Ishikawa (cell line): ENCODE measurements at regions not wholly inside any gene's neighbourhood (a gene's known extent, or its start where the extent isn't known, plus 50 kb on each side); places are given as distances from the start of the nearest gene placed in this dataset.

Source experiments
- CEBPB ChIP-seq: IDR thresholded peaks from 2 replicates; pipeline ENCODE4 v1.6.1; 2012
- FOXM1 ChIP-seq: IDR thresholded peaks from 2 replicates; pipeline ENCODE4 v1.6.1; 2012; ENCODE audit warnings: low read depth, borderline replicate concordance
- RAD21 ChIP-seq: IDR thresholded peaks from 2 replicates; pipeline ENCODE4 v1.6.1; 2012; ENCODE audit warnings: low read depth
- TAF1 ChIP-seq: IDR thresholded peaks from 2 replicates; pipeline ENCODE4 v1.6.1; 2012; ENCODE audit warnings: low read depth, mild to moderate bottlenecking
- TCF12 ChIP-seq: IDR thresholded peaks from 2 replicates; pipeline ENCODE4 v1.6.1; 2012; ENCODE audit warnings: low read depth
- TEAD4 ChIP-seq: IDR thresholded peaks from 2 replicates; pipeline ENCODE4 v1.6.1; 2012
- YY1 ChIP-seq: IDR thresholded peaks from 2 replicates; pipeline ENCODE4 v1.6.1; 2012; ENCODE audit warnings: low read depth
- TF ChIP-seq, protein P1 (sequence below): IDR thresholded peaks from 2 replicates; pipeline ENCODE4 v1.6.1; 2012

DNA sequence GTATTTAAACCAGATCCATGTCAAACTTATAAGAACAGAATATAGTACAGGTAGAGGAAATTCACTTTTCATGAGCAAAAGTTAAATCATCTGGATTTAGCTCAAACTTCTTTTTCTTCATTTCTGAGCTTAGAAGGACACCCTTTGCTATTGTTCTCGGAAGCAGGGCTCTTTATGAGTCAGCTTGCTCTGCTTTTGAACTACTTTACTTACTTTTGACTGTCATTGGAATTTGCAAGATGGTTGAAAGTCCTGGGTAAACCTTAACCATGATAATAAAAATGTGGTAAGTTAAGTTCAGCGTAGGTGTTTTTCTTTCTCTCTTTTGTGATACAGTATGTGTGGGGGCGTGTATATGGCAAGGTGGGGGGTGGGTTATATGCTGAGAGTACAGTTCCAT, 312.7 kb upstream of the DPH6 start:
- TF ChIP-seq TEAD4 = no peak
- TF ChIP-seq TCF12 = no peak
- no peak for TF ChIP-seq CEBPB
- TF ChIP-seq RAD21 = no peak
- no peak for TF ChIP-seq YY1
- TF ChIP-seq TAF1 = no peak
- TF ChIP-seq, protein P1, sequence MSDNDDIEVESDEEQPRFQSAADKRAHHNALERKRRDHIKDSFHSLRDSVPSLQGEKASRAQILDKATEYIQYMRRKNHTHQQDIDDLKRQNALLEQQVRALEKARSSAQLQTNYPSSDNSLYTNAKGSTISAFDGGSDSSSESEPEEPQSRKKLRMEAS = no peak
- no peak for TF ChIP-seq FOXM1
